GM23248 (cell line): ENCODE measurements at regions not wholly inside any gene's neighbourhood (a gene's known extent, or its start where the extent isn't known, plus 50 kb on each side); places are given as distances from the start of the nearest gene placed in this dataset.

ENCODE experiments used
- DNase-seq: peaks from one replicate; pipeline ENCODE4 v3.0.0-alpha.2; 2015
- H2AFZ ChIP-seq: fragments of 200-600 bp; sonication (generic); 2 replicates; pipeline ENCODE4 v1.6.1; 2016; ENCODE audit warnings: antibody characterized with exemption
- H3F3A ChIP-seq: fragments of 200-600 bp; sonication (generic); 2 replicates; pipeline ENCODE4 v1.6.1; 2016; ENCODE audit warnings: mild to moderate bottlenecking, antibody characterized with exemption, mixed run types; ENCODE audit not compliant: insufficient read depth
- H3K27ac ChIP-seq: fragments of 200-600 bp; sonication (generic); 2 replicates; pipeline ENCODE4 v1.5.1; 2016; ENCODE audit warnings: mild to moderate bottlenecking
- H3K27me3 ChIP-seq: fragments of 200-600 bp; sonication (generic); replicated peaks from 2 replicates; pipeline ENCODE4 v1.6.1; 2016; ENCODE audit warnings: mild to moderate bottlenecking; ENCODE audit not compliant: insufficient read depth
- H3K36me3 ChIP-seq: fragments of 200-600 bp; sonication (generic); 2 replicates; pipeline ENCODE4 v1.6.1; 2016; ENCODE audit warnings: low read depth, mild to moderate bottlenecking
- H3K4me1 ChIP-seq: fragments of 200-600 bp; sonication (generic); 2 replicates; pipeline ENCODE4 v1.6.1; 2016; ENCODE audit warnings: mild to moderate bottlenecking; ENCODE audit not compliant: insufficient read depth
- H3K4me2 ChIP-seq: fragments of 200-600 bp; sonication (generic); one replicate; pipeline ENCODE4 v1.6.1; 2016; ENCODE audit warnings: mild to moderate bottlenecking; ENCODE audit not compliant: unreplicated experiment
- H3K4me3 ChIP-seq: fragments of 200-600 bp; sonication (generic); 2 replicates; pipeline ENCODE4 v1.5.1; 2016; ENCODE audit warnings: mild to moderate bottlenecking
- H3K79me2 ChIP-seq: fragments of 200-600 bp; sonication (generic); 2 replicates; pipeline ENCODE4 v1.6.1; 2016; ENCODE audit warnings: mild to moderate bottlenecking; ENCODE audit not compliant: insufficient read depth
- H3K9ac ChIP-seq: fragments of 200-600 bp; sonication (generic); 2 replicates; pipeline ENCODE4 v1.6.1; 2016; ENCODE audit warnings: mild to moderate bottlenecking
- H3K9me2 ChIP-seq: fragments of 200-600 bp; sonication (generic); 2 replicates; pipeline ENCODE4 v1.6.1; 2016; ENCODE audit warnings: mixed run types, mild to moderate bottlenecking, moderate library complexity; ENCODE audit not compliant: insufficient read depth
- H3K9me3 ChIP-seq: fragments of 200-600 bp; sonication (generic); one replicate; pipeline ENCODE4 v1.6.1; 2017; ENCODE audit warnings: low read depth
- H4K20me1 ChIP-seq: fragments of 200-600 bp; sonication (generic); 2 replicates; pipeline ENCODE4 v1.6.0; 2016; ENCODE audit not compliant: insufficient read depth
- EZH2 ChIP-seq: fragments of 200-600 bp; sonication (generic); IDR thresholded peaks from 2 replicates; pipeline ENCODE4 v1.6.1; 2018; ENCODE audit warnings: antibody characterized with exemption, mild to moderate bottlenecking; ENCODE audit not compliant: insufficient read depth, poor library complexity, severe bottlenecking
- EZH2phosphoT487 ChIP-seq: fragments of 200-600 bp; sonication (generic); IDR thresholded peaks from 2 replicates; pipeline ENCODE4 v1.6.1; 2018; ENCODE audit warnings: antibody characterized with exemption, moderate library complexity, mild to moderate bottlenecking, low read depth; ENCODE audit not compliant: insufficient read depth
- WGBS, 2 experiments: methylation state at CpG; one replicate each; pipeline ENCODE4 v1.1.6; 2015 to 2017; ENCODE audit warnings: low lambda C conversion rate in 2 of 2, low coverage in 1 of 2; ENCODE audit errors: missing lambda C conversion rate in 2 of 2; 5-methylcytosine and 5-hydroxymethylcytosine counted together
- in situ Hi-C: fragments of 300-500 bp; cut with MboI; formaldehyde crosslinking; loops from 2 replicates; pipeline ENCODE4 v1.15.0; 2020

GRCh38 chr12:25675808-25676207 lies 122.7 kb upstream of the LMNTD1 start:
- H3K79me2 ChIP-seq, result no peaks in the 10 kb centered on the region
- 93 to 95% methylated on average over 2 of the region's 2 CpGs for WGBS, 2 experiments
- in situ Hi-C loops, result no loop called here
- H3K9me2 ChIP-seq, result no peaks in the 10 kb centered on the region
- no peak overlapping the region for H3K27ac ChIP-seq
- H3K4me1 ChIP-seq, result peaks cover 2% of the 10 kb centered on the region; the same call in 1 of the 2 replicates
- no peaks in the 10 kb centered on the region for H3K9me3 ChIP-seq
- TF ChIP-seq EZH2 (no peak), EZH2phosphoT487 (no peak)
- no peaks in the 10 kb centered on the region for H4K20me1 ChIP-seq
- H3K4me3 ChIP-seq, result no peak overlapping the region
- H2AFZ ChIP-seq, result no peak overlapping the region
- H3K9ac ChIP-seq, result no peak overlapping the region
- no peaks in the 10 kb centered on the region for H3K36me3 ChIP-seq
- H3F3A ChIP-seq, result peaks cover 4% of the 10 kb centered on the region; the same call in 1 of the 2 replicates
- no peaks in the 10 kb centered on the region for H3K27me3 ChIP-seq
- DNase-seq, result no peak
- no peak overlapping the region for H3K4me2 ChIP-seq

GRCh38 chr12:25677232-25677937 lies 124.3 kb upstream of the LMNTD1 start:
- Histone ChIP-seq H2AFZ (no peak overlapping the region), H3K9me2 (no peaks in the 10 kb centered on the region), H3K4me3 (no peak overlapping the region), H4K20me1 (no peaks in the 10 kb centered on the region), H3K36me3 (no peaks in the 10 kb centered on the region), H3K79me2 (no peaks in the 10 kb centered on the region), H3K9me3 (no peaks in the 10 kb centered on the region), H3K4me2 (no peak overlapping the region), H3K27me3 (no peaks in the 10 kb centered on the region), H3K27ac (no peak overlapping the region), H3F3A (peaks cover 7% of the 10 kb centered on the region), H3K4me1 (peaks cover 13% of the 10 kb centered on the region), H3K9ac (no peak overlapping the region)
- in situ Hi-C loops, result no loop called here
- peak; percentile 37 for DNase-seq
- WGBS, 2 experiments, result 65 to 70% methylated on average over 4 of the region's 4 CpGs
- TF ChIP-seq EZH2 (no peak), EZH2phosphoT487 (no peak)

- Histone ChIP-seq H3K4me2 (peak overlapping the region; percentile 38), H3K79me2 (no peaks in the 10 kb centered on the region), H3K9ac (no peak overlapping the region), H4K20me1 (no peaks in the 10 kb centered on the region), H3K27me3 (no peaks in the 10 kb centered on the region), H2AFZ (0 out of 2 replicates have a peak overlapping the region, but pooled peaks have one; percentile 3), H3K36me3 (no peaks in the 10 kb centered on the region), H3K4me3 (no peak overlapping the region), H3K9me3 (no peaks in the 10 kb centered on the region), H3K27ac (no peak overlapping the region), H3F3A (peaks cover 8% of the 10 kb centered on the region), H3K9me2 (no peaks in the 10 kb centered on the region), H3K4me1 (peaks cover 19% of the 10 kb centered on the region)
- peak; percentile 58 for DNase-seq
- in situ Hi-C loops, result no loop called here
- WGBS, 2 experiments, result 38 to 43% methylated on average over 4 of the region's 4 CpGs
- TF ChIP-seq EZH2phosphoT487 (no peak), EZH2 (no peak)
Measured at GRCh38 chr12:25681580-25681979, 128.5 kb upstream of the LMNTD1 start.

GRCh38 chr12:25682421-25682820 lies 129.3 kb upstream of the LMNTD1 start:
- Histone ChIP-seq H3K36me3 (no peaks in the 10 kb centered on the region), H3K4me1 (peaks cover 19% of the 10 kb centered on the region), H3K4me2 (peak overlapping the region; percentile 38), H4K20me1 (no peaks in the 10 kb centered on the region), H2AFZ (no peak overlapping the region), H3F3A (peaks cover 8% of the 10 kb centered on the region), H3K79me2 (no peaks in the 10 kb centered on the region), H3K9me2 (no peaks in the 10 kb centered on the region), H3K9ac (no peak overlapping the region), H3K27ac (no peak overlapping the region), H3K27me3 (no peaks in the 10 kb centered on the region), H3K9me3 (no peaks in the 10 kb centered on the region), H3K4me3 (no peak overlapping the region)
- peak; percentile 65 for DNase-seq
- in situ Hi-C loops, result no loop called here
- WGBS, 2 experiments, result 97 to 100% methylated on average over 1 of the region's 1 CpG
- TF ChIP-seq EZH2phosphoT487 (no peak), EZH2 (no peak)
